Thyroid gland (tissue), 4 donors: ENCODE measurements at regions not wholly inside any gene's neighbourhood (a gene's known extent, or its start where the extent isn't known, plus 50 kb on each side); places are given as distances from the start of the nearest gene placed in this dataset.

Experiments used
- DNase-seq, 2 donors: peaks; one replicate each; pipeline ENCODE4 v3.0.0-alpha.2; 2019
- H3K27ac ChIP-seq, 3 donors: fragments of 200-600 bp; sonication (generic); 1 replicate in 2 of 3; 2 replicates in 1 of 3; pipeline ENCODE4 v1.5.1; 2016 to 2019; ENCODE audit warnings: mild to moderate bottlenecking in 1 of 3, moderate library complexity in 1 of 3
- H3K27me3 ChIP-seq: fragments of 200-600 bp; sonication (generic); one replicate; pipeline ENCODE4 v1.5.1; 2019
- H3K36me3 ChIP-seq, 2 donors: fragments of 200-600 bp; sonication (generic); one replicate each; pipeline ENCODE4 v1.5.1; 2016 to 2019
- H3K4me1 ChIP-seq, 2 donors: fragments of 200-600 bp; sonication (generic); one replicate each; pipeline ENCODE4 v1.5.1; 2017 to 2019
- H3K4me3 ChIP-seq, 3 donors: fragments of 200-600 bp; sonication (generic); replicated peaks in 1 of 3; 1 replicate in 2 of 3; 2 replicates in 1 of 3; pipeline ENCODE4 v1.5.1; 2016; ENCODE audit warnings: mild to moderate bottlenecking in 1 of 3
- H3K9me3 ChIP-seq: fragments of 200-600 bp; sonication (generic); one replicate; pipeline ENCODE4 v1.5.1; 2017
- POLR2A ChIP-seq, 2 donors: fragments of 450-650 bp; IDR thresholded peaks; one replicate each; pipeline ENCODE4 v1.6.1; 2017; ENCODE audit warnings: antibody characterized with exemption in 2 of 2, mild to moderate bottlenecking in 2 of 2, moderate library complexity in 1 of 2
- WGBS, 2 donors: methylation state at CpG; one replicate each; pipeline ENCODE4 v1.1.5; 2017; 5-methylcytosine and 5-hydroxymethylcytosine counted together
- intact Hi-C: fragments of 100-400 bp; cut with DNase I; formaldehyde crosslinking; loops from one replicate; pipeline ENCODE4 v1.15.1; 2023
- TF ChIP-seq, protein P1 (sequence below), 6 experiments: fragments of 200-600 bp in 3 of 6; fragments of 450-650 bp in 3 of 6; sonication (generic) in 3 of 6; IDR thresholded peaks; one replicate each; pipeline ENCODE4 v1.5.1; 2016 to 2019; ENCODE audit warnings: antibody characterized with exemption in 6 of 6, mild to moderate bottlenecking in 2 of 6, inconsistent platforms in 1 of 6, moderate library complexity in 1 of 6

DNA sequence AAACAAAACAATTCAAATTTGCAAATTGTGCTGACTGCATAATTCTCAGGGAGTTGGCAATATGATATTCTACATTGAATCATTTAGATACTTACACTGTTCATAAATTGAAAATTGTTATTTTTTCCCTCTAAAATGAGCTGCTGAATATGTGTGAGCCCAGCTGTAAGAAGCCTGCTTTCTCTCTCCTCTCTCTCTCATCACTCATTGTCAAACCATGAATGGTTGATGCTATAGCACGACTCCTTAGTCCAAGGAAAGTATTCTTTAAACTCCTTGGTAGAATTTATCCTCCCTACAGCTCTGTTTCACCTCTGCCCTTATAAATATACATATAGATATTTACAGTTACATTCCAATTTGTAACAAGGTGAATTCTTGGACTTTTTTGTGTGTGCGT, 116.4 kb upstream of the POU3F2 start:
- TF ChIP-seq, protein P1, sequence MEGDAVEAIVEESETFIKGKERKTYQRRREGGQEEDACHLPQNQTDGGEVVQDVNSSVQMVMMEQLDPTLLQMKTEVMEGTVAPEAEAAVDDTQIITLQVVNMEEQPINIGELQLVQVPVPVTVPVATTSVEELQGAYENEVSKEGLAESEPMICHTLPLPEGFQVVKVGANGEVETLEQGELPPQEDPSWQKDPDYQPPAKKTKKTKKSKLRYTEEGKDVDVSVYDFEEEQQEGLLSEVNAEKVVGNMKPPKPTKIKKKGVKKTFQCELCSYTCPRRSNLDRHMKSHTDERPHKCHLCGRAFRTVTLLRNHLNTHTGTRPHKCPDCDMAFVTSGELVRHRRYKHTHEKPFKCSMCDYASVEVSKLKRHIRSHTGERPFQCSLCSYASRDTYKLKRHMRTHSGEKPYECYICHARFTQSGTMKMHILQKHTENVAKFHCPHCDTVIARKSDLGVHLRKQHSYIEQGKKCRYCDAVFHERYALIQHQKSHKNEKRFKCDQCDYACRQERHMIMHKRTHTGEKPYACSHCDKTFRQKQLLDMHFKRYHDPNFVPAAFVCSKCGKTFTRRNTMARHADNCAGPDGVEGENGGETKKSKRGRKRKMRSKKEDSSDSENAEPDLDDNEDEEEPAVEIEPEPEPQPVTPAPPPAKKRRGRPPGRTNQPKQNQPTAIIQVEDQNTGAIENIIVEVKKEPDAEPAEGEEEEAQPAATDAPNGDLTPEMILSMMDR (IDR thresholded peaks at IDR 0.05): no peak
- no peak for TF ChIP-seq POLR2A (IDR thresholded peaks at IDR 0.05)
- no peaks in the 10 kb centered on the region for H3K9me3 ChIP-seq
- H3K27ac ChIP-seq: no peak overlapping the region
- 64 to 75% methylated on average over 2 of the region's 2 CpGs for WGBS, 2 donors
- H3K36me3 ChIP-seq: no peaks in the 10 kb centered on the region
- no peak for DNase-seq
- intact Hi-C loops: no loop called here
- H3K4me1 ChIP-seq: no peaks in the 10 kb centered on the region
- H3K4me3 ChIP-seq: no peak overlapping the region
- no peaks in the 10 kb centered on the region for H3K27me3 ChIP-seq

GRCh38 chr6:98724537-98724936, 109.8 kb upstream of the POU3F2 start:
- H3K27me3 ChIP-seq: no peaks in the 10 kb centered on the region
- no peaks in the 10 kb centered on the region for H3K9me3 ChIP-seq
- intact Hi-C loops: no loop called here
- no peaks in the 10 kb centered on the region for H3K4me1 ChIP-seq
- no peaks in the 10 kb centered on the region for H3K36me3 ChIP-seq
- H3K4me3 ChIP-seq: no peak overlapping the region
- H3K27ac ChIP-seq: no peak overlapping the region
- TF ChIP-seq, protein P1 (IDR thresholded peaks at IDR 0.05): no peak
- TF ChIP-seq POLR2A (IDR thresholded peaks at IDR 0.05): no peak
- DNase-seq: no peak

DNA sequence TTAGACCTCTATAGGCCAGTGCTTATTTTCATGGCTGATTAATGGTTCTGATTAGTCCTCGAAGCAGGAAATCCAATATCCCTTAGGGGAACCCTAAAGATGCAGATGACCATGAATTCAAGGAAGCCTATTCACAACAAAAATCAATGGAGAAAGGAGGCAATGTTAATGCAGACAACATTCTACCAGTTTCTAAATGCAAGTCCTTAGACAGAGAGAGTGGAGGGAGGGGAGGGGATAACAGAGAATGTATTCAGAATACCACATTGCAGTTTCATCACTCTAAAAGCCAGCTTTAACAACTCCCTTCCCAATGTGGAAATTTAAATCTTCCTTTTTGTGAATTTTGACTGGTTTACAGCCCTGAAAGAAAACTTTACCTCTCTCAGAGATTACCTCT, 87.1 kb upstream of the POU3F2 start:
- H3K4me3 ChIP-seq: no peak overlapping the region
- no peaks in the 10 kb centered on the region for H3K4me1 ChIP-seq
- WGBS, 2 donors: 41 to 67% methylated on average over 1 of the region's 1 CpG
- TF ChIP-seq POLR2A (IDR thresholded peaks at IDR 0.05): no peak
- TF ChIP-seq, protein P1 (IDR thresholded peaks at IDR 0.05): no peak
- no peaks in the 10 kb centered on the region for H3K36me3 ChIP-seq
- no peaks in the 10 kb centered on the region for H3K27me3 ChIP-seq
- H3K27ac ChIP-seq: no peak overlapping the region
- DNase-seq: no peak
- intact Hi-C loops: no loop called here
- H3K9me3 ChIP-seq: no peaks in the 10 kb centered on the region

- no peaks in the 10 kb centered on the region for H3K36me3 ChIP-seq
- no peak for DNase-seq
- no peak overlapping the region for H3K27ac ChIP-seq
- intact Hi-C loops: no loop called here
- no peaks in the 10 kb centered on the region for H3K4me1 ChIP-seq
- no peak overlapping the region for H3K4me3 ChIP-seq
- no peaks in the 10 kb centered on the region for H3K9me3 ChIP-seq
- WGBS, 2 donors: 65 to 68% methylated on average over 3 of the region's 3 CpGs
- H3K27me3 ChIP-seq: no peaks in the 10 kb centered on the region
- TF ChIP-seq POLR2A (IDR thresholded peaks at IDR 0.05): no peak
- TF ChIP-seq, protein P1 (IDR thresholded peaks at IDR 0.05): no peak
These were observed 86.4 kb upstream of the POU3F2 start for GRCh38 chr6:98747960-98748359.

GRCh38 chr6:98759459-98759858, 74.9 kb upstream of the POU3F2 start:
- H3K36me3 ChIP-seq: no peaks in the 10 kb centered on the region
- no peak for TF ChIP-seq POLR2A (IDR thresholded peaks at IDR 0.05)
- TF ChIP-seq, protein P1 (IDR thresholded peaks at IDR 0.05): no peak
- no peak for DNase-seq
- intact Hi-C loops: no loop called here
- H3K27me3 ChIP-seq: no peaks in the 10 kb centered on the region
- H3K4me3 ChIP-seq: no peak overlapping the region
- no peaks in the 10 kb centered on the region for H3K4me1 ChIP-seq
- H3K9me3 ChIP-seq: no peaks in the 10 kb centered on the region
- no peak overlapping the region for H3K27ac ChIP-seq
